Vagina (tissue), 2 donors: ENCODE measurements at regions not wholly inside any gene's neighbourhood (a gene's known extent, or its start where the extent isn't known, plus 50 kb on each side); places are given as distances from the start of the nearest gene placed in this dataset.

ENCODE experiments used
- DNase-seq, 2 donors: peaks; one replicate each; pipeline ENCODE4 v3.0.0-alpha.2; 2017; ENCODE audit errors: extremely low spot score in 2 of 2
- H3K27ac ChIP-seq: fragments of 200-600 bp; sonication (generic); one replicate; pipeline ENCODE4 v1.5.1; 2019
- H3K27me3 ChIP-seq: fragments of 200-600 bp; sonication (generic); one replicate; pipeline ENCODE4 v1.5.1; 2019
- H3K36me3 ChIP-seq, 2 donors: fragments of 200-600 bp; sonication (generic); one replicate each; pipeline ENCODE4 v1.5.1; 2017 to 2019
- H3K4me1 ChIP-seq: fragments of 200-600 bp; sonication (generic); one replicate; pipeline ENCODE4 v1.5.1; 2019
- H3K4me3 ChIP-seq, 2 donors: fragments of 200-600 bp; sonication (generic); 1 replicate in 1 of 2; 2 replicates in 1 of 2; pipeline ENCODE4 v1.5.1; 2016 to 2019
- H3K9me3 ChIP-seq: fragments of 200-600 bp; sonication (generic); one replicate; pipeline ENCODE4 v1.5.1; 2019
- CTCF ChIP-seq, 3 experiments: fragments of 450-650 bp in 2 of 3; fragments of 200-600 bp in 1 of 3; sonication (generic) in 1 of 3; IDR thresholded peaks; one replicate each; pipeline ENCODE4 v1.5.1; 2017 to 2019; ENCODE audit warnings: antibody characterized with exemption in 3 of 3, mild to moderate bottlenecking in 2 of 3, moderate library complexity in 2 of 3
- POLR2A ChIP-seq, 2 donors: fragments of 450-650 bp; IDR thresholded peaks; one replicate each; pipeline ENCODE4 v1.6.1; 2017; ENCODE audit warnings: antibody characterized with exemption in 2 of 2, mild to moderate bottlenecking in 2 of 2, moderate library complexity in 2 of 2
- POLR2AphosphoS5 ChIP-seq, 2 donors: sonication (generic); formaldehyde crosslinking; IDR thresholded peaks; one replicate each; pipeline ENCODE4 v1.9.0; 2017; ENCODE audit warnings: antibody characterized with exemption in 2 of 2, mild to moderate bottlenecking in 2 of 2, low read depth in 1 of 2; ENCODE audit not compliant: insufficient read depth in 1 of 2
- intact Hi-C: fragments of 100-400 bp; cut with DNase I; formaldehyde crosslinking; loops from one replicate; pipeline ENCODE4 v1.15.1; 2023

DNA sequence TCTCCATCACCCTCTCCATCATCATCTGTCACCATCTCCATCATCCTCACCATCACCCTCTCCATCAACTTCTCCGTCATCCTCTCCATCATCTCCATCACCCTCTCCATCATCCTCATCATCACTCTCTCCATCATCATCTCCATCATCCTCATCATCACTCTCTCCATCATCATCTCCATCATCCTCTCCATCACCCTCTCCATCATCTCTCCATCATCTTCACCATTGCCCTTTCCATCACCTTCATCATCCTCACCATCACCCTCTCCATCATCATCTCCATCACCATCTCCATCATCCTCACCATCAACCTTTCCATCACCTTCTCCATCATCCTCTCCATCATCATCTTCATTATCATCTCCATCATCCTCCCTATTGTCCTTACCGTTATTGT lies 565.5 kb upstream of the SGCD start:
- Histone ChIP-seq H3K27me3 (no peaks in the 10 kb centered on the region), H3K4me3 (no peak overlapping the region), H3K36me3 (no peaks in the 10 kb centered on the region), H3K27ac (no peak overlapping the region), H3K4me1 (no peaks in the 10 kb centered on the region), H3K9me3 (no peaks in the 10 kb centered on the region)
- intact Hi-C loops = no loop called here
- TF ChIP-seq POLR2A (IDR thresholded peaks at IDR 0.05) (no peak), POLR2AphosphoS5 (IDR thresholded peaks at IDR 0.05; ENCODE audit: insufficient read depth in 1 of 2, low read depth in 1 of 2) (no peak), CTCF (IDR thresholded peaks at IDR 0.05) (no peak)
- no peak for DNase-seq

DNA sequence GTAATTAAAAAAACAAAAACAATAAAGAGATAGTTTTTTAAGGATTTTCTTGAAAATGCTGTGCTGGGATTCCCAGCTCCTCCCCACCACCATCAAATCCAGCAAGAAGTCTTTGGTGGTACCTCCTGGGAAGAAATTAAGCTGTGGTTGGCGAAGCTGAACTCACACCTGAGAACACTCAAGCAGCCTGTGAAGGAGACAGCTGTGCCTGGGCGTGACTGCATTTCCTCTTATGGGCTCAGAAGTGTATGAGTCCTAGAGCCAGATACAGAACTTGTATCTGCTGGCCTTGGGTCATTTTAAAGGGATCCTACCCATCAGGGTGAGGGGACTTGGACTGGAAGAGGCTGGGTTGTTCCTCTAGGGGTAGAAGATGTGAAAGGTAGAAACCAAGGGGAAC lies 561.2 kb upstream of the SGCD start:
- Histone ChIP-seq H3K36me3 (no peaks in the 10 kb centered on the region), H3K27ac (no peak overlapping the region), H3K4me3 (no peak overlapping the region), H3K27me3 (no peaks in the 10 kb centered on the region), H3K4me1 (no peaks in the 10 kb centered on the region), H3K9me3 (no peaks in the 10 kb centered on the region)
- no peak for TF ChIP-seq CTCF (IDR thresholded peaks at IDR 0.05)
- no peak for TF ChIP-seq POLR2AphosphoS5 (IDR thresholded peaks at IDR 0.05; ENCODE audit: insufficient read depth in 1 of 2, low read depth in 1 of 2)
- no peak for TF ChIP-seq POLR2A (IDR thresholded peaks at IDR 0.05)
- no peak for DNase-seq
- intact Hi-C loops = no loop called here

DNA sequence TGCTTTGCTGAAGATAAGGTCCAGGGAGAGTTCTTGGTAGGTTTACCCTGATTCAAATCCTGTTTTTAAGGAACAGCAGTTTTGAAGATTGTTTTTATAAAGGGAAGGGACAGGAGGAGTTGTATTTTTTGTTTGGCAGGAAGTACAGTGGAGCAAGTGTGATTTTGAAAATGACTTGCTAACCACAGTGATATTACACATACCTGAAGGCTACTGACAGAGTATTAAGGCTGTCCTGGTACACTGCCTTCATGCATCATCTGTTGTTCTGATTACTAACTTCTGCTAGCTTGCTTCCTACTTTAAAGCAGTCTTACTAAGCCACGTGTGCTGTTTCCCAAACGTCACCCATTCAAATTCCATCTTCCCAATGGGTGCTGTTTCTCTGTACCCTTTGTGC lies 559.5 kb upstream of the SGCD start:
- intact Hi-C loops = no loop called here
- DNase-seq = no peak
- TF ChIP-seq POLR2AphosphoS5 (IDR thresholded peaks at IDR 0.05; ENCODE audit: insufficient read depth in 1 of 2, low read depth in 1 of 2) (no peak), CTCF (IDR thresholded peaks at IDR 0.05) (no peak), POLR2A (IDR thresholded peaks at IDR 0.05) (no peak)
- H3K36me3 ChIP-seq = no peaks in the 10 kb centered on the region
- no peaks in the 10 kb centered on the region for H3K27me3 ChIP-seq
- no peaks in the 10 kb centered on the region for H3K9me3 ChIP-seq
- no peaks in the 10 kb centered on the region for H3K4me1 ChIP-seq
- H3K4me3 ChIP-seq = no peak overlapping the region
- H3K27ac ChIP-seq = no peak overlapping the region

DNA sequence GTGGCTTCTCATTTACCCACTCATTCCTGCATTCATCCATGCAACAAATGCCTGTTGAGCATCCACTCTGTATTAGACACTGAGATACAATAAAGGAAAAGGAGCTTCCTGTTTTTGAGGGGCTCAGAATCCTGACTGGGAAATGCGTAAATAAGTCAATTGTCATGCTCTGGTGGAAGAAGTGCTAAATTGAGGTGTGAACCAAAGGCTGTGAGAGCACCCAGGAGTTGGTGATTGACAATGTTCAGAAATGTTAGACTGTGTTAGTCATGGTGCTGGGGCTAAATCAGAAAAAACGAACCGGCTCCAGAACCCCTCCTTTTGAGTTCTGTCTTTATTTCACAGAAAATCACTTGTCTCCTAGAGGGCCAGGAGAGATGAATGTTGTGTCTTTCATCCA lies 558.6 kb upstream of the SGCD start:
- no peak for DNase-seq
- H3K4me3 ChIP-seq = no peak overlapping the region
- H3K4me1 ChIP-seq = no peaks in the 10 kb centered on the region
- no peaks in the 10 kb centered on the region for H3K27me3 ChIP-seq
- no peak overlapping the region for H3K27ac ChIP-seq
- intact Hi-C loops = no loop called here
- H3K36me3 ChIP-seq = no peaks in the 10 kb centered on the region
- no peaks in the 10 kb centered on the region for H3K9me3 ChIP-seq
- TF ChIP-seq CTCF (IDR thresholded peaks at IDR 0.05) = no peak
- no peak for TF ChIP-seq POLR2A (IDR thresholded peaks at IDR 0.05)
- no peak for TF ChIP-seq POLR2AphosphoS5 (IDR thresholded peaks at IDR 0.05; ENCODE audit: insufficient read depth in 1 of 2, low read depth in 1 of 2)

DNA sequence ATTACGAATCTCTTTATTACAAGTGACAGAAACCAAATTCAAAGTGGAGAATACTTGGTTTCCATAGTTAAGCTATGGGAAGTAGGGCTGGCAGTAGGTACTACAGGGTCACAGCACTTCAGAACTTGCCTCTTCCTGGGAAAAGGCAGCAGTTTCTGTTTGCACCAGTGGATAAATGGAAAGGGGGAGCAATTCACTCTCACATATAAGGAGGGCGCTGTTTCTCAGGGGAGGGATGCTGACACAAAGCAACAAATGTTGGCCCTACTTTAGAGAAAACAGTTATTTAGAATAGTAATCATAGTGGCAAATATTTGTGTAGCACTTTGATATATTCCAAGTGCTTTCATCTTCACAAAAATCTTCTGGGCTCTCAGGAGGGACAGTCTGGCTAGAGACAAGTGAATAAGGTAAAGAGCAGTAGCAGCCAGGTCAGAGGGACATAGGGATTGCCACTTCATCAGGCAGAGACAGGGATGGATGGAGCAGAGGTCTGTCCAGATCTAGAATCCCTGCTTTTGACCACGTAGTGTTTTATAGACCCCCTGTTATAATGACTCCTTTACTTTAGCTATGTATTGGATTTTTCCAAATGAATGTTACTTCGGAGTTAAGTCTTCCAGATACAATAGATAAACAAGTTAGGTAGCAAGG lies 554.8 kb upstream of the SGCD start:
- intact Hi-C loops = no loop called here
- Histone ChIP-seq H3K4me3 (no peak overlapping the region), H3K27ac (no peak overlapping the region), H3K4me1 (no peaks in the 10 kb centered on the region), H3K9me3 (no peaks in the 10 kb centered on the region), H3K36me3 (no peaks in the 10 kb centered on the region), H3K27me3 (no peaks in the 10 kb centered on the region)
- no peak for DNase-seq
- no peak for TF ChIP-seq POLR2AphosphoS5 (IDR thresholded peaks at IDR 0.05; ENCODE audit: insufficient read depth in 1 of 2, low read depth in 1 of 2)
- TF ChIP-seq CTCF (IDR thresholded peaks at IDR 0.05) = no peak
- no peak for TF ChIP-seq POLR2A (IDR thresholded peaks at IDR 0.05)
